Loucy (cell line): ENCODE measurements at regions not wholly inside any gene's neighbourhood (a gene's known extent, or its start where the extent isn't known, plus 50 kb on each side); places are given as distances from the start of the nearest gene placed in this dataset.

Experiments
- EZH2phosphoT487 ChIP-seq: fragments of 200-600 bp; IDR thresholded peaks from 2 replicates; pipeline ENCODE4 v1.6.1; 2018; ENCODE audit warnings: antibody characterized with exemption, mild to moderate bottlenecking, moderate library complexity, borderline replicate concordance
- TF ChIP-seq, protein P1 (sequence below): fragments of 200-600 bp; sonication (generic); conservative IDR thresholded peaks from 2 replicates; pipeline ENCODE4 v1.5.1; 2014; ENCODE audit warnings: mild to moderate bottlenecking, antibody characterized with exemption, low read length

DNA sequence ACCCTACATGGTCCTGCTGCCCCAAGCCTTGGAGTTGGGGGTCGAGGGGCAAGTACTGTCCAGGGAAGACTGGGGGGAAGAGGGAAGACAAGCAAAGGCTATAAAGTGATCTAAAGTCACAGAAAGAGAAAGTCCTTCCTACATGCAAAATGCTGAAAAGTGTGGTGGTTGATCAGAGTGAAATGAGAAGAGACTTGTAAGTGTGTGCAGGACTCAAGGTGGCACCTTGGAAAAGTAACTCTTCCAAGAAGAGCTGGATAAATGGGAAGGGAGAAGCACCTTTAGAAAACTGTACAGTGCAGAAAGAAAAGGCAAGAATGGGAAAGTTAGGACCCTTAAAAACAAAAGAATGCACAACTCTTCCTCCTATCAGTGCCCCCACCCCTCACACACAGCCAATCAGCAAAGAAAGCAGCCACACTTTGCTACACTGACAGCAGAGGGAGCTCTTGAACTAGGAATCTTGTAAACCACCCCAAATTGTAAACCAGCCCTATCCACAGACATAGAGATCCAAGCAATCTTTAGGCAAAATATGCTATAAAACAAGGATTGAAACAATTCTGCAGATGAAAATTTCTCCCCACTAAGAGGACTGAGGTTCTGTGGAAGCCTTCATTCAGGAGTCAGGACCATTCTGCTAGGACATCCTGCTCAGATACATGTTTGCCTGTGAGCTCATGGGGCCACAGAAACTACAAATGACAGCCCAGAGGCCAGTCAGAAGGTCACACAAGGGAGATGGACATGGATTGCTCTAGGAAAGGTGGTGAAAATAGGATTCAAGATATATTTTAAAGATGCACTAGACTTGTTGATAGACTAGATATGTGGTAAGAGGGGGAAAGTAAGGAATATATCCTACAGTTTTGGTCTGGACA, 146.4 kb downstream of the FTCDNL1 start:
- TF ChIP-seq, protein P1, sequence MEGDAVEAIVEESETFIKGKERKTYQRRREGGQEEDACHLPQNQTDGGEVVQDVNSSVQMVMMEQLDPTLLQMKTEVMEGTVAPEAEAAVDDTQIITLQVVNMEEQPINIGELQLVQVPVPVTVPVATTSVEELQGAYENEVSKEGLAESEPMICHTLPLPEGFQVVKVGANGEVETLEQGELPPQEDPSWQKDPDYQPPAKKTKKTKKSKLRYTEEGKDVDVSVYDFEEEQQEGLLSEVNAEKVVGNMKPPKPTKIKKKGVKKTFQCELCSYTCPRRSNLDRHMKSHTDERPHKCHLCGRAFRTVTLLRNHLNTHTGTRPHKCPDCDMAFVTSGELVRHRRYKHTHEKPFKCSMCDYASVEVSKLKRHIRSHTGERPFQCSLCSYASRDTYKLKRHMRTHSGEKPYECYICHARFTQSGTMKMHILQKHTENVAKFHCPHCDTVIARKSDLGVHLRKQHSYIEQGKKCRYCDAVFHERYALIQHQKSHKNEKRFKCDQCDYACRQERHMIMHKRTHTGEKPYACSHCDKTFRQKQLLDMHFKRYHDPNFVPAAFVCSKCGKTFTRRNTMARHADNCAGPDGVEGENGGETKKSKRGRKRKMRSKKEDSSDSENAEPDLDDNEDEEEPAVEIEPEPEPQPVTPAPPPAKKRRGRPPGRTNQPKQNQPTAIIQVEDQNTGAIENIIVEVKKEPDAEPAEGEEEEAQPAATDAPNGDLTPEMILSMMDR, result peak; percentile 83
- no peak for TF ChIP-seq EZH2phosphoT487
